ENCODE measurements at regions not wholly inside any gene's neighbourhood (a gene's known extent, or its start where the extent isn't known, plus 50 kb on each side); places are given as distances from the start of the nearest gene placed in this dataset.

GRCh38 chr5:43769571-43770355 lies 166.8 kb downstream of the NNT start:
- H3K36me3 ChIP-seq = no peaks in the 10 kb centered on the region
- no peaks in the 10 kb centered on the region for H3K4me1 ChIP-seq
- no peak for TF ChIP-seq CTCF (IDR thresholded peaks at IDR 0.05)
- no peak overlapping the region for H3K4me3 ChIP-seq
- no peaks in the 10 kb centered on the region for H3K27me3 ChIP-seq
- no peaks in the 10 kb centered on the region for H3K9me3 ChIP-seq
- H3K27ac ChIP-seq = peak overlapping the region; percentile 9 to 17
- intact Hi-C loops (cut with DNase I) = no loop called here
- peak in 1 of 2 donors; percentile 80 for DNase-seq (ENCODE audit: low spot score in 2 of 2)
